SK-N-SH (cell line): ENCODE measurements at regions not wholly inside any gene's neighbourhood (a gene's known extent, or its start where the extent isn't known, plus 50 kb on each side); places are given as distances from the start of the nearest gene placed in this dataset.

ENCODE experiments used
- CHD2 ChIP-seq: fragments of 150-350 bp; IDR thresholded peaks from 2 replicates; pipeline ENCODE4 v1.6.1; 2018; ENCODE audit warnings: low read length; ENCODE audit not compliant: partially characterized antibody
- CTCF ChIP-seq: fragments of 200-600 bp; sonication (generic); IDR thresholded peaks from 2 replicates; pipeline ENCODE4 v1.6.1; 2017; ENCODE audit warnings: antibody characterized with exemption, mild to moderate bottlenecking, moderate library complexity
- EZH2phosphoT487 ChIP-seq: fragments of 200-600 bp; sonication (generic); IDR thresholded peaks from 2 replicates; pipeline ENCODE4 v1.6.1; 2017; ENCODE audit warnings: low read depth, mixed run types, mild to moderate bottlenecking, antibody characterized with exemption, moderate library complexity, borderline replicate concordance
- FOXM1 ChIP-seq: IDR thresholded peaks from 2 replicates; pipeline ENCODE4 v1.4.0; 2012; ENCODE audit warnings: low read depth, mild to moderate bottlenecking
- GABPA ChIP-seq: IDR thresholded peaks from 2 replicates; pipeline ENCODE4 v1.4.0; 2012; ENCODE audit warnings: low read depth, mild to moderate bottlenecking
- GATA2 ChIP-seq: sonication (generic); formaldehyde crosslinking; IDR thresholded peaks from 2 replicates; pipeline ENCODE4 v1.5.0; 2020; ENCODE audit warnings: mild to moderate bottlenecking, missing genetic modification reagents
- JUND ChIP-seq: IDR thresholded peaks from 2 replicates; pipeline ENCODE4 v1.4.0; 2012
- MAX ChIP-seq: IDR thresholded peaks from 2 replicates; pipeline ENCODE4 v1.4.0; 2012; ENCODE audit warnings: low read depth
- POLR2AphosphoS5 ChIP-seq: IDR thresholded peaks from 2 replicates; pipeline ENCODE4 v1.6.1; 2012; ENCODE audit warnings: low read depth, low read length
- RFX5 ChIP-seq: IDR thresholded peaks from 2 replicates; pipeline ENCODE4 v1.6.1; 2012; ENCODE audit warnings: mild to moderate bottlenecking, improper control_type of control experiment, low read length
- RXRA ChIP-seq: IDR thresholded peaks from 2 replicates; pipeline ENCODE4 v1.4.0; 2012; ENCODE audit warnings: low read depth, mild to moderate bottlenecking, borderline replicate concordance
- SIN3A ChIP-seq: IDR thresholded peaks from 2 replicates; pipeline ENCODE4 v1.6.1; 2012; ENCODE audit warnings: low read depth, mild to moderate bottlenecking, low read length, moderate library complexity, borderline replicate concordance
- TAF1 ChIP-seq: IDR thresholded peaks from 2 replicates; pipeline ENCODE4 v1.6.1; 2012; ENCODE audit warnings: low read depth, mild to moderate bottlenecking, low read length, moderate library complexity, borderline replicate concordance
- TF ChIP-seq, protein P1 (sequence below): IDR thresholded peaks from 2 replicates; pipeline ENCODE4 v1.6.1; 2012; ENCODE audit warnings: mild to moderate bottlenecking, low read depth, low read length, moderate library complexity

DNA sequence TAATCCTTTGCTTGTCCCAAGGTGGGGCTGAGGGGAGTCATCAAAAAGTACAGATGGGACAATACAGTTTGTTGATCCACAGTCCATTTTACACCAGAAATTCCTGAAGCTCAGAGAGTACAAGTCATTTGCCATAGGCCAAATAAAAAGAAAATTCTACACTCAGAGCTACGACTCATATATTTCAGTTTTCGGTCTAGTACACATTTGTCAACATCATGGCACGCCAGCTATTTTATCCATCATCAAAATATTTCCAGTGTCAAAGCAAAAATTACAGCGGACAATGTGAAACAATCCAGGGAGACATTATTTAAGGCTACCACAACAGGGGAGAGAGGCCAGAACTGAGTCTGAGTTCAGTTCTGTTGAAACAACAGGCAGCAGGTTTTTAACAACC lies 587.5 kb upstream of the DSEL start:
- no peak for TF ChIP-seq EZH2phosphoT487
- TF ChIP-seq, protein P1, sequence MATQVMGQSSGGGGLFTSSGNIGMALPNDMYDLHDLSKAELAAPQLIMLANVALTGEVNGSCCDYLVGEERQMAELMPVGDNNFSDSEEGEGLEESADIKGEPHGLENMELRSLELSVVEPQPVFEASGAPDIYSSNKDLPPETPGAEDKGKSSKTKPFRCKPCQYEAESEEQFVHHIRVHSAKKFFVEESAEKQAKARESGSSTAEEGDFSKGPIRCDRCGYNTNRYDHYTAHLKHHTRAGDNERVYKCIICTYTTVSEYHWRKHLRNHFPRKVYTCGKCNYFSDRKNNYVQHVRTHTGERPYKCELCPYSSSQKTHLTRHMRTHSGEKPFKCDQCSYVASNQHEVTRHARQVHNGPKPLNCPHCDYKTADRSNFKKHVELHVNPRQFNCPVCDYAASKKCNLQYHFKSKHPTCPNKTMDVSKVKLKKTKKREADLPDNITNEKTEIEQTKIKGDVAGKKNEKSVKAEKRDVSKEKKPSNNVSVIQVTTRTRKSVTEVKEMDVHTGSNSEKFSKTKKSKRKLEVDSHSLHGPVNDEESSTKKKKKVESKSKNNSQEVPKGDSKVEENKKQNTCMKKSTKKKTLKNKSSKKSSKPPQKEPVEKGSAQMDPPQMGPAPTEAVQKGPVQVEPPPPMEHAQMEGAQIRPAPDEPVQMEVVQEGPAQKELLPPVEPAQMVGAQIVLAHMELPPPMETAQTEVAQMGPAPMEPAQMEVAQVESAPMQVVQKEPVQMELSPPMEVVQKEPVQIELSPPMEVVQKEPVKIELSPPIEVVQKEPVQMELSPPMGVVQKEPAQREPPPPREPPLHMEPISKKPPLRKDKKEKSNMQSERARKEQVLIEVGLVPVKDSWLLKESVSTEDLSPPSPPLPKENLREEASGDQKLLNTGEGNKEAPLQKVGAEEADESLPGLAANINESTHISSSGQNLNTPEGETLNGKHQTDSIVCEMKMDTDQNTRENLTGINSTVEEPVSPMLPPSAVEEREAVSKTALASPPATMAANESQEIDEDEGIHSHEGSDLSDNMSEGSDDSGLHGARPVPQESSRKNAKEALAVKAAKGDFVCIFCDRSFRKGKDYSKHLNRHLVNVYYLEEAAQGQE: no peak
- TF ChIP-seq CHD2: no peak
- no peak for TF ChIP-seq POLR2AphosphoS5
- TF ChIP-seq CTCF: no peak
- no peak for TF ChIP-seq RFX5
- no peak for TF ChIP-seq FOXM1
- no peak for TF ChIP-seq JUND
- no peak for TF ChIP-seq GABPA
- TF ChIP-seq GATA2 (CRISPR knock-in tag): no peak
- TF ChIP-seq MAX: no peak
- no peak for TF ChIP-seq SIN3A
- TF ChIP-seq RXRA: no peak
- no peak for TF ChIP-seq TAF1
